GM12873 (cell line): ENCODE measurements at regions not wholly inside any gene's neighbourhood (a gene's known extent, or its start where the extent isn't known, plus 50 kb on each side); places are given as distances from the start of the nearest gene placed in this dataset.

ENCODE experiments used
- TF ChIP-seq, protein P1 (sequence below): IDR thresholded peaks from 2 replicates; pipeline ENCODE4 v1.5.1; 2012; ENCODE audit warnings: low read depth, mild to moderate bottlenecking, moderate library complexity, low read length, control low read depth; ENCODE audit not compliant: insufficient read depth; ENCODE audit errors: missing control alignments

DNA sequence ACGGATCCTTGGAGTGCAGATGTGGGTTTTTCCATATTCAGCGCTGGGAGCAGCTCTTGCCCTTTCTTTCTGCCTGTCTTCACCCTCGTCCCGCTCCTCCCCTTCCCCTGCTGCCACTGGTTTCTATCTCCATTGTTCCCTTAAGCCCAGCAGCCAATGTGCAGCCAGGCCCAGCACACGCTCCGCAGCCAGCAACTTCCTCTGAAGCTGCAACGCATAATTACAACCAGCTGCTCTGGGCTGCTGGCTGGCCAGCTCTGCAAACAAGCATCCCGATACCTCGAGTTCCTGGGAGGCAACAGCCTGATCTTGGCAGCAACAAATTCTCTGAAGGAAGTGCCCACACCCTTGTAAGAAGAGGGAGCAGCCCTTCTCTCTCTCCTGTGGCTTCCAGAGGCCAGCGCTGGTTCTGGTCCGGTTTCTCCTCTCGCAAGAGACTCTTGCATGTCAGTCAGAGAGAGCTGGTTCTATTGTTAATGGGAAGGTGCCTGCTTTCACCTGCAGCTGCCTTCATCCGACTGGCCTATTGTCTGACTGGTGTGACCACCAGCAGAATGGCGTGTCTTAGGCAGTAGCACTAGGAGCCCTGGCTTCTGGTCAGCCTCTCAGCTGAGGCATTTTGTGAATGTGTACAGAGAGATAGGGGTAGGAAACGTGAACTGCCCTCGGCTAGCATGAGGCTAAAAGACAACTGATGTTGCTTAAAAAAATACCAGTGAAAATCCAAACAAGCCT lies 83.8 kb upstream of the MAML3 start:
- TF ChIP-seq, protein P1, sequence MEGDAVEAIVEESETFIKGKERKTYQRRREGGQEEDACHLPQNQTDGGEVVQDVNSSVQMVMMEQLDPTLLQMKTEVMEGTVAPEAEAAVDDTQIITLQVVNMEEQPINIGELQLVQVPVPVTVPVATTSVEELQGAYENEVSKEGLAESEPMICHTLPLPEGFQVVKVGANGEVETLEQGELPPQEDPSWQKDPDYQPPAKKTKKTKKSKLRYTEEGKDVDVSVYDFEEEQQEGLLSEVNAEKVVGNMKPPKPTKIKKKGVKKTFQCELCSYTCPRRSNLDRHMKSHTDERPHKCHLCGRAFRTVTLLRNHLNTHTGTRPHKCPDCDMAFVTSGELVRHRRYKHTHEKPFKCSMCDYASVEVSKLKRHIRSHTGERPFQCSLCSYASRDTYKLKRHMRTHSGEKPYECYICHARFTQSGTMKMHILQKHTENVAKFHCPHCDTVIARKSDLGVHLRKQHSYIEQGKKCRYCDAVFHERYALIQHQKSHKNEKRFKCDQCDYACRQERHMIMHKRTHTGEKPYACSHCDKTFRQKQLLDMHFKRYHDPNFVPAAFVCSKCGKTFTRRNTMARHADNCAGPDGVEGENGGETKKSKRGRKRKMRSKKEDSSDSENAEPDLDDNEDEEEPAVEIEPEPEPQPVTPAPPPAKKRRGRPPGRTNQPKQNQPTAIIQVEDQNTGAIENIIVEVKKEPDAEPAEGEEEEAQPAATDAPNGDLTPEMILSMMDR = no peak

DNA sequence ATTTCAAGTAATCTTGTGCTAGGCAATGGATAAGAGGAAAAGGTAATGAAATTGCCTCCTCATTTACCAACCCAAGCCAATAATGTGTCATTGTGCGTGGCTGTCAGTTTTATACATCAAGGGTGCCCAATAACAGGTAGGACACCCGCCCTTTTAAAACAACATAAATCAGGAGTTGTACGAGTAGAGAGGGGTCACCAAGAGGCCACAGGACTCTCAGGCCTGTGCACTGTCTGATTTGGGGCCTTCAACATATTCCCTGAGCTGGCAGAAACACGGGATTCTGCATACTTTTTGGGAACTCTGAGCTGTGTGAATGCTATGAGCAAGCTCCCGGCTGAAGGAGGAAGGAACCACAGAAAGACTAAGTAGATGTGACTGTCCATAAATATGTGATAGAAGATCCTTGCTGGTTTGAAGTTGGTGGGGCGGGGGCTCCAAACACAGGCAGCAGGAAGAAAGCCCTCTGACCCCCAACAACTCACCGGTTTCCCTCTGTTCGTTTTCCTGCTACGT lies 82.7 kb upstream of the MAML3 start:
- TF ChIP-seq, protein P1 = no peak

DNA sequence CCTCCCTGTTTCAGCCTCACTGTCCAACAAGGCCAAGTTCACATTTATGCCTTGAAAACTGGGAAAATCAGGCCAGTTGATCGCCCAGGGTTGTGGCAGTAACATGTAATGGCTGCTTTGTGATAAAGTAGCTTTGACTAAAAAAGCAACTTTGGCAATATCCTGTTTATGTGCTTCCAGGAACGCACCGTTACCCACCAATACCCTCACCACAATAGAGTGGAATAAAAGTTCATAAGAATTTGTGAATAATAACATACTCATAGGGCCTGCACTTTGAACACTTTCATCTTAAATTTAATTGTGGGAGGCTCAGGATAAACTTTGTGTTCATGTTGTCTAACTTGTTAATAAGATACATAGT lies 80.7 kb upstream of the MAML3 start:
- TF ChIP-seq, protein P1 = no peak

DNA sequence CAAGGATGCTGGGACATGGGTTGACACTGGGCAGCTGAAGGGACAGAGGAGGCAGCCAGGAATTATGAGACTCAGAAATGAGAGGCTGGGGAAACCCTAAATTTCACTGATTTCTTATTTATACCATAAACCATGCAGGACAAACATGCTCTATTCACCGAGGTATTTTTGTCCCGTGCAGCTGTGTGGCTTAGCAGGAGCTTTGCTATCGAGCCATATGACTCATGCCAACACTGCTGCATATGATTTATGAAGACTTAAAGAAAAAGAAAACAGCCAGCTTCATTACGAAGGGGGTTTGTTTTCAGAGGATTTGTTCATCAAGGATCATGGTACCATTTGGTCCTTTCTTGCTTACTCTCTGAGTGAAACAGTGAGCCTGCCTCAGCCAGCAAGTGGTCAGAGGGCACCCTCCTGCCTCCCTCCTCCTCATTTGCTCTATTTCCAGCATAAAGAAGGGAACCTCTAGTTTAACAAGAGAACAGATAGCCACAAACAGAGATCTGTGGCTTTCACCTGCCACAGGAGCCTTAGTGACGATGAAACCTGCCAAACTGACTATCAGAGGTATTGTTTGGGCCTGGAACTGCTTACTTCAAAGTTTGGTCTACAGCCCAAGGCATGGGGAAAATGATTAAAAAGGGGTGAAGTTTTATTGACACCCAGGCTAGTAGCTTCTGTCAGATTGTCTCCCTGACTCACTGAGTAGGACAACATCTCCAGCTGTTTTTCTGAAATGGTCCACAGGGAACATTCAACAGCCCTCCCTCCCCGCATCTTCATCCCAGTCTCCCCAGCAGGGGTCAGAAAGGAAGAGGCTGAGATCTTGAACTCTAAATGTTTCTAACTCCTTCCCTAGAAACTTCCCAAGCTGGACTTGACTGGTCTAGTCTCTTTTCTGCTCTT lies 80.1 kb upstream of the MAML3 start:
- TF ChIP-seq, protein P1 = no peak

DNA sequence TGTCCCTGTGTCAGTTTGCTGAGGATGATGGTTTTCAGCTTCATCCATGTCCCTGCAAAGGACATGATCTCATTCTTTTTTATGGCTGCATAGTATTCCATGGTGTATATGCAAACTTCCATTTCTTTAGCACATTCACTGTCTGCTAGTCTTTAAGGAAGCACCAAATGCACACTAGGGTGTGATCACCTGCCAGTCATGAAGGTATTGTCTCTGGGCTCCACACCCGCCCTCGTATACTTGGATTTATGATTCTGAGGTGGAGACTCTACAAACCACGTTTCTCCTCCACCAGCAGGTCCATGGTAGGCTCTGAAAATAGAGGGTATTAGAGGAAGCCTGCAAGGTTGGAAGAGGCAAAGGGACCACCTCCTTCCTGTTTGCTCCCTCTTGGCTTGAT lies 75.9 kb upstream of the MAML3 start:
- TF ChIP-seq, protein P1 = no peak

DNA sequence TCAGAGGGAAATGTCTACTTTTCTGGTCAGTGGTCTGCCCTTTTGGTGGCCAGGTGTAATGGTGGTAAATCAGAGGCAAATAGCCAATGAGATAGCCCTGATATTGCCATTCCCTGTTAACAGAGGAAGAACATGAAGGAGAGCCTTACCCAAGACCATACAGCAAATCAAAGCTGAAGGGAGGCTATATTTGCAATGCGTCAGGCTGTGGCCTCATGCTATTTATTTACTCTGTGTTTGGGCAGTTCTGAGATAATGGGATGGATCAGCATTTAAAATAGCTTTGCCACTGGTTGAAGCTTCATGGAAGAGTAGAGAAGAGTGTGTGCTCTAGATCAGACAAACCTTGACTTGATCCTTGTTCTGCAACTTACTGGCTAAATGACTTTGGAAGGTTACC lies 73.3 kb upstream of the MAML3 start:
- TF ChIP-seq, protein P1 = no peak
